Esophagus muscularis mucosa (tissue), 4 donors: ENCODE measurements at regions not wholly inside any gene's neighbourhood (a gene's known extent, or its start where the extent isn't known, plus 50 kb on each side); places are given as distances from the start of the nearest gene placed in this dataset.
A peak's percentile ranks its signal among the peaks of the same experiment; 100 is the strongest.

Experiments
- DNase-seq: peaks from one replicate; pipeline ENCODE4 v3.0.0-alpha.2; 2017; ENCODE audit errors: extremely low spot score
- H3K27ac ChIP-seq, 4 donors: fragments of 200-600 bp; sonication (generic); replicated peaks in 1 of 4; 1 replicate in 3 of 4; 2 replicates in 1 of 4; pipeline ENCODE4 v1.5.1; 2016 to 2019; ENCODE audit warnings: mild to moderate bottlenecking in 1 of 4
- H3K27me3 ChIP-seq, 4 donors: fragments of 200-600 bp; sonication (generic); one replicate each; pipeline versions ENCODE4 v1.5.1 to v1.6.0; 2016 to 2019
- H3K36me3 ChIP-seq, 4 donors: fragments of 200-600 bp; sonication (generic); one replicate each; pipeline ENCODE4 v1.5.1; 2016 to 2019
- H3K4me1 ChIP-seq, 4 donors: fragments of 200-600 bp; sonication (generic); one replicate each; pipeline ENCODE4 v1.5.1; 2016 to 2019
- H3K4me3 ChIP-seq, 4 donors: fragments of 200-600 bp; sonication (generic); 1 replicate in 2 of 4; 2 replicates in 2 of 4; pipeline ENCODE4 v1.5.1; 2016 to 2019; ENCODE audit warnings: mild to moderate bottlenecking in 4 of 4, moderate library complexity in 1 of 4
- H3K9me3 ChIP-seq, 4 donors: fragments of 200-600 bp; sonication (generic); 1 replicate in 3 of 4; 2 replicates in 1 of 4; pipeline ENCODE4 v1.5.1; 2016 to 2019
- CTCF ChIP-seq, 3 experiments: fragments of 200-600 bp in 2 of 3; fragments of 450-650 bp in 1 of 3; sonication (generic) in 2 of 3; IDR thresholded peaks; one replicate each; pipeline ENCODE4 v1.5.1; 2017 to 2019; ENCODE audit warnings: antibody characterized with exemption in 3 of 3, mild to moderate bottlenecking in 2 of 3, moderate library complexity in 1 of 3
- EP300 ChIP-seq: sonication (generic); formaldehyde crosslinking; IDR thresholded peaks from one replicate; pipeline ENCODE4 v1.6.1; 2017; ENCODE audit warnings: antibody characterized with exemption
- POLR2A ChIP-seq: fragments of 450-650 bp; IDR thresholded peaks from one replicate; pipeline ENCODE4 v1.6.1; 2017; ENCODE audit warnings: antibody characterized with exemption, moderate library complexity, mild to moderate bottlenecking, low read depth
- POLR2AphosphoS5 ChIP-seq, 2 donors: sonication (generic); formaldehyde crosslinking; IDR thresholded peaks; one replicate each; pipeline ENCODE4 v1.6.1; 2017; ENCODE audit warnings: antibody characterized with exemption in 2 of 2
- WGBS: methylation state at CpG from one replicate; pipeline ENCODE4 v1.1.5; 2018; 5-methylcytosine and 5-hydroxymethylcytosine counted together
- intact Hi-C: fragments of 100-400 bp; cut with DNase I; formaldehyde crosslinking; loops from one replicate; pipeline ENCODE4 v1.15.1; 2023

GRCh38 chr1:58908561-58909560 is 125.0 kb upstream of the JUN start:
- no peak for TF ChIP-seq POLR2A
- TF ChIP-seq POLR2AphosphoS5 (IDR thresholded peaks at IDR 0.05), result no peak
- TF ChIP-seq CTCF (IDR thresholded peaks at IDR 0.05), result no peak
- no peak for TF ChIP-seq EP300
- DNase-seq, result peak; percentile 5
- Histone ChIP-seq H3K27me3 (no peaks in the 10 kb centered on the region), H3K4me1 (peaks cover 0 to 14% (median 8%) of the 10 kb centered on the region in 4 donors), H3K27ac (no peak overlapping the region), H3K9me3 (no peaks in the 10 kb centered on the region), H3K4me3 (no peak overlapping the region), H3K36me3 (no peaks in the 10 kb centered on the region)
- intact Hi-C loops, result loop anchor here (5.0 to 10.0 kb wide), 2 partner anchors 388 to 786 kb away; partner anchors contain the start of gene FGGY
- WGBS, result 84% methylated on average over 3 of the region's 3 CpGs

GRCh38 chr1:58909914-58910681 is 126.3 kb upstream of the JUN start:
- Histone ChIP-seq H3K27me3 (no peaks in the 10 kb centered on the region), H3K9me3 (peaks cover 0 to 5% (median under 1%) of the 10 kb centered on the region in 4 donors), H3K4me1 (peaks cover 0 to 1% (median 0%) of the 10 kb centered on the region in 4 donors), H3K36me3 (no peaks in the 10 kb centered on the region), H3K27ac (no peak overlapping the region), H3K4me3 (no peak overlapping the region)
- DNase-seq, result peak; percentile 24
- 95% methylated on average over 3 of the region's 3 CpGs for WGBS
- intact Hi-C loops, result loop anchor here (5.0 to 10.0 kb wide), 2 partner anchors 387 to 785 kb away; partner anchors contain the start of gene FGGY
- TF ChIP-seq CTCF (IDR thresholded peaks at IDR 0.05), result no peak
- TF ChIP-seq EP300, result no peak
- TF ChIP-seq POLR2A, result no peak
- no peak for TF ChIP-seq POLR2AphosphoS5 (IDR thresholded peaks at IDR 0.05)

GRCh38 chr1:58911841-58912499 is 128.1 kb upstream of the JUN start:
- H3K36me3 ChIP-seq, result no peaks in the 10 kb centered on the region
- H3K4me1 ChIP-seq, result no peaks in the 10 kb centered on the region
- no peak for TF ChIP-seq POLR2AphosphoS5 (IDR thresholded peaks at IDR 0.05)
- no peak for TF ChIP-seq EP300
- no peak for TF ChIP-seq POLR2A
- TF ChIP-seq CTCF (IDR thresholded peaks at IDR 0.05), result no peak
- no peak overlapping the region for H3K27ac ChIP-seq
- H3K4me3 ChIP-seq, result no peak overlapping the region
- peaks cover 0 to 10% (median 2%) of the 10 kb centered on the region in 4 donors for H3K9me3 ChIP-seq
- DNase-seq, result peak; percentile 37
- intact Hi-C loops, result no loop called here
- H3K27me3 ChIP-seq, result no peaks in the 10 kb centered on the region
- 88% methylated on average over 7 of the region's 7 CpGs for WGBS

GRCh38 chr1:58914925-58915324 is 131.1 kb upstream of the JUN start:
- Histone ChIP-seq H3K27me3 (no peaks in the 10 kb centered on the region), H3K36me3 (no peaks in the 10 kb centered on the region), H3K4me3 (no peak overlapping the region), H3K27ac (no peak overlapping the region), H3K9me3 (peaks cover 0 to 10% (median 2%) of the 10 kb centered on the region in 4 donors), H3K4me1 (no peaks in the 10 kb centered on the region)
- DNase-seq, result no peak
- intact Hi-C loops, result no loop called here
- no peak for TF ChIP-seq CTCF (IDR thresholded peaks at IDR 0.05)
- no peak for TF ChIP-seq POLR2AphosphoS5 (IDR thresholded peaks at IDR 0.05)
- TF ChIP-seq EP300, result no peak
- no peak for TF ChIP-seq POLR2A
